ENCODE measurements at regions not wholly inside any gene's neighbourhood (a gene's known extent, or its start where the extent isn't known, plus 50 kb on each side); places are given as distances from the start of the nearest gene placed in this dataset.

- TF ChIP-seq CTCF (IDR thresholded peaks at IDR 0.05) (no peak), HOXA7 (CRISPR knock-in tag; IDR thresholded peaks at IDR 0.05) (no peak), SMC3 (IDR thresholded peaks at IDR 0.05) (no peak), MAX (IDR thresholded peaks at IDR 0.05) (no peak), FOXS1 (CRISPR knock-in tag; IDR thresholded peaks at IDR 0.05) (no peak), HMGXB4 (CRISPR knock-in tag; IDR thresholded peaks at IDR 0.05; ENCODE audit: borderline replicate concordance) (no peak), RAD21 (conservative IDR thresholded peaks at IDR 0.05 in 1 of 2, IDR thresholded peaks at IDR 0.05 in 1 of 2) (no peak), POLR2A (IDR thresholded peaks at IDR 0.05; ENCODE audit: low read length) (no peak), PBX3 (IDR thresholded peaks at IDR 0.05) (no peak)
These were observed 100.6 kb downstream of the TLE3 start for GRCh38 chr15:69997161-69997485.
